AG09319 (cell line): ENCODE measurements at regions not wholly inside any gene's neighbourhood (a gene's known extent, or its start where the extent isn't known, plus 50 kb on each side); places are given as distances from the start of the nearest gene placed in this dataset.

Experiments
- DNase-seq: peaks from one replicate; pipeline ENCODE4 v3.0.0-alpha.2; 2010; ENCODE audit warnings: low read depth; ENCODE audit errors: extremely low read depth
- TF ChIP-seq, protein P1 (sequence below): IDR thresholded peaks from 2 replicates; pipeline ENCODE4 v1.5.1; 2011; ENCODE audit warnings: low read depth, mild to moderate bottlenecking, inconsistent platforms, low read length, moderate library complexity

- TF ChIP-seq, protein P1, sequence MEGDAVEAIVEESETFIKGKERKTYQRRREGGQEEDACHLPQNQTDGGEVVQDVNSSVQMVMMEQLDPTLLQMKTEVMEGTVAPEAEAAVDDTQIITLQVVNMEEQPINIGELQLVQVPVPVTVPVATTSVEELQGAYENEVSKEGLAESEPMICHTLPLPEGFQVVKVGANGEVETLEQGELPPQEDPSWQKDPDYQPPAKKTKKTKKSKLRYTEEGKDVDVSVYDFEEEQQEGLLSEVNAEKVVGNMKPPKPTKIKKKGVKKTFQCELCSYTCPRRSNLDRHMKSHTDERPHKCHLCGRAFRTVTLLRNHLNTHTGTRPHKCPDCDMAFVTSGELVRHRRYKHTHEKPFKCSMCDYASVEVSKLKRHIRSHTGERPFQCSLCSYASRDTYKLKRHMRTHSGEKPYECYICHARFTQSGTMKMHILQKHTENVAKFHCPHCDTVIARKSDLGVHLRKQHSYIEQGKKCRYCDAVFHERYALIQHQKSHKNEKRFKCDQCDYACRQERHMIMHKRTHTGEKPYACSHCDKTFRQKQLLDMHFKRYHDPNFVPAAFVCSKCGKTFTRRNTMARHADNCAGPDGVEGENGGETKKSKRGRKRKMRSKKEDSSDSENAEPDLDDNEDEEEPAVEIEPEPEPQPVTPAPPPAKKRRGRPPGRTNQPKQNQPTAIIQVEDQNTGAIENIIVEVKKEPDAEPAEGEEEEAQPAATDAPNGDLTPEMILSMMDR = no peak
- no peak for DNase-seq
These were observed 89.7 kb upstream of the SESTD1 start for GRCh38 chr2:179354296-179354695.

DNA sequence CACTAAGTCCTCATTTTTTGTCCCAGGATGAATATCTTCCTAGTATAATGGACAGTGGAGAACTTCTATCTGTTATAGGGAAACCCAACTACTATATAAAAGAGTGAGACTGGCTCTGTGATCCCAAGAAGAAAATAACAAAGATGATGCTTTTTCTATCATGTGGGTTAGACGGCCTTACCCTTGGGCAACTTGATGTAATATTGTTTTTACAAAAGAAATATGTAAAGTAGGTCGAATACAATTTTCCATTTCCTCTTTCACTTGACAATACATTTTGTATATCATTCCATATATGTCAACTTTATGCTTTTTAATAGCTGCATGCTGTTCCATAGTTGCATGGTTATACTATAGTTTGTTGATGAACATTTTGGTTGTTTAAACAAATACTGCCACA, 87.5 kb upstream of the SESTD1 start:
- TF ChIP-seq, protein P1 = no peak
- no peak for DNase-seq

DNA sequence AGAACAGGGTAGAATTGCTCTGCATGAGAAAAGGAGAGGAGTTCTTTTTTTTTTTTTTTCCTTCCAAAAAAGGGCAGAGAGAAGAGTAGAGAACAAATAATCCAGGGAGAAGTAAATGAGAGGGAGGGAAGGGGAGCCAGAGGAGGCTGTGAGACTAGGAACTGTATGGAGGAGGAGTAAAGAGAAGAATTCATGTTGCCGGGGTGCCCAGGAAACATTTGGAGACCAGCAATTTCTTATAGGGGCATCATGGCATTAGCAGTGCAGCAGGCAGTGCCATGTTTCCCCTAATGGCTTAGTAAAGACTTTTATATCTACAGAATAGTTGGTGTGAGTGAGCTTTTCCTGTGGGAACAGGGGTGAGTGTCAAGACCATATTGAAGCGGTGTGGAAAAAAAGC, 86.4 kb upstream of the SESTD1 start:
- TF ChIP-seq, protein P1 = no peak
- DNase-seq = no peak

- DNase-seq = no peak
- TF ChIP-seq, protein P1 = no peak
These were observed 85.2 kb upstream of the SESTD1 start for GRCh38 chr2:179349670-179350303.

- DNase-seq = no peak
- TF ChIP-seq, protein P1 = no peak
These were observed 84.3 kb upstream of the SESTD1 start for GRCh38 chr2:179348906-179349305.

GRCh38 chr2:179344970-179345369, 80.3 kb upstream of the SESTD1 start:
- TF ChIP-seq, protein P1 = no peak
- DNase-seq = no peak

- TF ChIP-seq, protein P1 = no peak
- no peak for DNase-seq
These were observed 79.8 kb upstream of the SESTD1 start for GRCh38 chr2:179344280-179344964.
